ENCODE measurements at regions not wholly inside any gene's neighbourhood (a gene's known extent, or its start where the extent isn't known, plus 50 kb on each side); places are given as distances from the start of the nearest gene placed in this dataset.

DNA sequence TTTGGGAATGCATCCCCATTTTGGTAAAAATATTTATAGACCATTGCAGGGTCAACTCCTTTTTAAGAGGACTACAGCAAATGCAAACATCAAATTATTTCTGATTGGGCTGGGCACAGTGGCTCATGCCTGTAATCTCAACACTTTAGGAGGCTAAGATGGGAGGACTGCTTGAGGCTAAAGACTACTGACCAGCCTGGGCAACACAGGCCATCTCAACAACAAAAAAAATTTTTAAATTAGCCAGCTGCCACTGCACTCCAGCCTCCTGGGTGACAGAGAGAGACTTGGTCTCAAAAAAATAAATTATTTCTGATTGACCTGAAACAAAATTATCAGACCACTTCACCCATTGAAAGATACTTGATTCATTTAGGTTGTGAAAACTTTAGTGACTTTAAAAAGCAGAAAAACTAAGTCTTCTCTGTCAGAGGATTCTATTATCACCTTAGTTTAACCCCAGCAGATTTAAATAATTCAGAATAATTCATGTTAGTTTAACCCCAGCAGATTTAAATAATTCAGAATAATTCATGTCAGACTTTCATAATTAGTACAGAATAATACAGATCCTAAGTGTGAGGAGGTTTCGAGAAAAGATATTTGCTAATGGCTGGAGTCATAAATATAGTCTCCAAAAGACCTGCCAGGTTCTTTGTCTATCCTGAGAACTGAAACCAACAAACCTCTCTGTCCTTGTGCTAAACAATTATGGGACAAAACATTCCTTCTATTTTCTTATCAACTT is 183.6 kb upstream of the STT3B start:
- no peak for DNase-seq (ENCODE audit: low read depth)

DNA sequence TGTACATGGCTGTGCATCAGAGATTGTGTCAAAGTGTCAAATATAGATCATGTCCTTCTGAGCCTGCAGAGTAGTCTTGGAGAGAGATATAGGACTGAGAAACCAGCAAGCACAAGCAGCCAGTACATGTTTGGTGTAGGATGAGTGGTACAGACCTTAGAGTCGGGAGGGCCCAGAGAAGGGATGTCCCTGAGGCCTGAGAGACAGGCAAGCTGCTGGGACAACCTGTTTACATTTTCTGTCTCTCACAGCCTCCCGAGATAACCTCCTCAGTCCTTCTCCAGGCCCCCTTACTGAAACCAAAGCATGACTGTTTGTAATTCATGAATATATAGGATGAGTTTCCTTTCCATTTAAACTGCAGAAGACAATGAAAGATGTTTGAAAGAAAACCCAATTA is 182.4 kb upstream of the STT3B start:
- no peak for DNase-seq (ENCODE audit: low read depth)

DNA sequence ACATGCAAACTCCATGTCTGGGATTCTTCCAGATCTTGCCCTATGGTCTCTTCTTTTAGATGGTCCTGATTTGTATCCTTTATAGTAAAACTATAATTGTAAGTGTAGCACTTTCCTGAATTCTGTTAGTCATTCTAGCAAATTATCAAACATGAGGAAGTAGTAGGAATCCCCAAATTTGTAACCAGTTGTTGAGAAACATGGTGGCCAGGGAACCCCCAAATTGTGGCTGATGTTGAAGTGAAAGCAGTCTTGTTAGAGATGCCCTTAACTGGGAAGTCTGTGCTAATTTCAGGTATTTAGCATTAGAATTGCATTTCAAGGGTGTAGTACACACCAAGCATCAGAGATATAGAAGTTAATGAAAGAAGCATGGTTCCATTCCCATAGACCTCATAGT is 180.4 kb upstream of the STT3B start:
- no peak for DNase-seq (ENCODE audit: low read depth)

DNA sequence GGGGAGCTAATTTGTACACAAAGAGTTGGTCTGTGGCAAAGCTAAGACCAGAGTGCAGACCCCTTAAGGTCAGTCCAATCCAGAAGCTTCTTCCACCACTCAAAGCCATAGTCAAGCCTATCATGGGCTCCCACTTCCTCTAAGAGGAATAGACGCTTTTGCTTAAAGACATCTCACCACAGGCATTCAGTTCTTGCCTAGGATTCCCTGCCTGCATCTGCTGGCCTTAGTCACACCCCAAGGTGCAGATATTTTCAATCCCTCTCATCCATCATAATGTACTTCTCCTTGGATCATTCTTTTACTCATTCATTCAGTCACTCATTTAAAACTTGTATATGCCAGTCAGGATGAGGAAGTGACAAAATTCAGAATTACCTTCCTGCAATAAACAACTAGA is 179.6 kb upstream of the STT3B start:
- DNase-seq (ENCODE audit: low read depth) = no peak

DNA sequence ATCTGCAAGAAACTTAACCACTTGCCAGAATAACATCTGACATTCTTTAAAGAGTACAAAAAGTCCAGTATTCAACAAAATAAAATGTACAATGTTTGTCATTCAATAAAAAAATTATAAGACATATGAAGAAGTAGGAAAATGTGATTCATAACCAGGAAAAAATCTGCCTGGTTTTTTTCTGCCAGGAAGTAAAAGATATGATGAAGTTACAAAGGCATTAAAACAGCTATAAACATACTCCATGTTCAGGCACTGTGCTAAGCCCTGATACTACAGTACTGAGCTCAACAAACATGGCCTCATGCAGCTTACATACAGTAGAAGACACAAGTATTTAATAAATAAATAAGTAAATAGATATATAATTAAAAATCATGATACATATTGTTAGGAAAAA is 178.4 kb upstream of the STT3B start:
- DNase-seq (ENCODE audit: low read depth) = no peak

DNA sequence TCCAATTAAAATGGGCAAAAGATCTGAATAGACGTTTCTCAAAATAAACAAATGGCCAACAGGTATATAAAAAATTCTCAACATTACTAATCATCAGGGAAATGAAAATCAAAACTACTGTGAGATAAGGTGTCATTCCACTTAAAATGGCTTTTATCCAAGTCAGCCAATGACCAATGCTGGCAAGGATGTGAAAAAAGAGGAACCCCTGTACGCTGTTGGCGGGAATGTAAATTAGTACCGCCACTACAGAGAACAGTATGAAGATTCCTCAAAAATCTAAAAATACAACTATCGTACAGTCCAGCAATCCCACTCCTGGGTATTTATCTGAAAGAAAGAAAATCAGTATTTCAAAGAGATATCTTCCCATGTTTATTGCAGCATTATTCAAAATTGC is 176.9 kb upstream of the STT3B start:
- no peak for DNase-seq (ENCODE audit: low read depth)

DNA sequence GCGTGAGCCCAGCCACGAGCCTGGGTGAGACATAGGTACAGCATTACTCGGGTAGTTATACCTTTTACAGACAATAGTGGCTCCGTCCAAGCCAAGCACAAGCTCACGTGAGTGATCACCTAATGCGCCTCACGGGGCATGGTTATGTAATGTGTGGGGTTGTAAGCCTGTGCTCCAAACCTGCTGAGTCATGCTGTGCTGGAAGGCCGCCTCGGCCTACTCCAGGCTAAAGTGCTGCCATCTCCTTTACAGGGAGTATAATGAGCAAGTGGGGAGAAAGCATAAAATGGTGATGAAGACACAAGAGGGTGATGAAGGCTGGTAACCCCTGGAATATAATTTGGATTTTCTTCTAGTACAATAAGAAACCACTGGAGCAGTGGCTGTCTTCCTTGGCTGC is 175.8 kb upstream of the STT3B start:
- DNase-seq (ENCODE audit: low read depth) = no peak

DNA sequence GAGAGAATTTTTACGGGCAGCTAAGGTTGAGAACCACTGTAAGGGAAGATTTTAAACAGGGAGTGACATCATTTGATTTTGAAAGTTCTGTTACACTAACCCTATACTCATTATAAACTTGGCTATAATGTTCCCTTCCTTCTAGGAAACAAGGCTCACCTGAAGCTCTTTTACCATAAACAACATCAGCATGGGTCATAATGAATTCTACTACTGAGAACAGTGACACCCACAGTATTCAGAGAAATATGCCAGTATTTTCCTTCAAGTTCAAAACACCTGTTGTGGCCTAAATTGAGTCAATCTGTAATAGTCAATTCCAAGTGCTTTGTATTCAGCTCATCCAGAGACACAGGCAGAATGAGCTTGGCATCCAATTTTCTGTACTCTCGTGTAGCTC is 175.3 kb upstream of the STT3B start:
- no peak for DNase-seq (ENCODE audit: low read depth)

DNA sequence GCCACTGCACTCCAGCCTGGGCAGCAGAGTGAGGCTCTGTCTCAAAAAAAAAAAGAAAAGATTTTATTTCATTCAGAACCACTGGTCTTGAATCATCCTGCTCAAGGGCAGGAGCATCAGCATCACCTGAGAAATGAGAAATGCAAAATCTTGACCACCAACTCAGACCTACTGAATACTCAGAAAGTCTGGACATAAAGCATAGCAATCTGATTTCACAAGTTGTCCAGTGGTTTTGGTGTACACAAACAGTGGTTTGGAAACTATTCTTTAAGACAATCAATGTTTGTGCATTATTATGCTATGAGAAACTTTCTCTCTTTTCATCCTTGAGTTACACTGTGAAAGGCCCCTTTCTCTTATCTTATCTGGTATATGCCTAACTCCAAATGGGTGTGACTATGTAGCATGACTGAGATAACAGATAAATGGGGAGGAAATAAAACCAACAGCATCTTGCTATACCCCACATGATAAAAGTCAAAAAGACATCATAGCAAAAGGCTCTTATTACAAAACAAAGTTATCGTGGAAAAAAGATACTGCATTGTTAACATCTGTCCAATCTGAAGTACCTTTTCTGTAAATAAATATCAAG is 174.2 kb upstream of the STT3B start:
- DNase-seq (ENCODE audit: low read depth) = no peak

DNA sequence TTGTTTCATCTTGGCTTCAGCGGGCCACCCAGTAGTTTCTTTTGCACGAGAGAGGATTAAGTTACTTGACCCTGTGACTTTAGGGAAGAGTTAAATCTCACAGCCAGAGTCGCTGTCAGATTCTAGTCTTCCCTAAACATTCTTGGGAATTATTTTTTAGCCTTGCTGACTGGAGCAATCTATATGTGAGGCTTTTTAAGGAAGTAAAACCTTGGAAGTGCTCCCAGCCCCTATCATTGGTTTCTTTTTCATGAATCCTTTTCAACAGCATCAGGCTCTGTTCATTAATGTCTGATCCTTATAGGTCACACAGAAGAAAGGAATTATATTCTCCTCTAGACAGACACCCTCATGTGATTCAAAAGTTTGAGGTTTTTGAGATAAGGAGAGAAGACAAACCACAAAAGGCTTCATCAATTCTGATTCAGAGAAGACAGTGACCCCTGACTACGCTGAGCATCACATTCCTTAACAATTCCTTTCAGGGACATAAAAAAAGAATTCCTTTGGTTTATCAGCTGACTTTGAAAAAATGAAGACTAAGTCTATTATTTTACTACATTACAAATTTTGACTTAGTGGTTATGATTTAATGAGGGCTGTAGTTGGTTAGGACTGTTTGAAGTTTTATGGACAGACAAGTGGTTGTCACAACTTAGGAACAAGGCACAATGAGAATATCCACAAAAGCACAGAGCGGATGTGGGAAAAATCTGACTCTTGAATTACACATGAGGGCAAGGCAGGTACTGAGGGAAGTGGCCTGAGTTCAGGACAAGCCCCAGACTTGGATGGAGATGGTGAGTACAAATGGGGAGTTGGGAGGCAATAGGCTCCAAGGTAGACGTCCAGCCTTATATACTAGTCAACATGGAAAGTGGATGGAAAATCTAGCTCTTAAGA is 171.1 kb upstream of the STT3B start:
- no peak for DNase-seq (ENCODE audit: low read depth)

DNA sequence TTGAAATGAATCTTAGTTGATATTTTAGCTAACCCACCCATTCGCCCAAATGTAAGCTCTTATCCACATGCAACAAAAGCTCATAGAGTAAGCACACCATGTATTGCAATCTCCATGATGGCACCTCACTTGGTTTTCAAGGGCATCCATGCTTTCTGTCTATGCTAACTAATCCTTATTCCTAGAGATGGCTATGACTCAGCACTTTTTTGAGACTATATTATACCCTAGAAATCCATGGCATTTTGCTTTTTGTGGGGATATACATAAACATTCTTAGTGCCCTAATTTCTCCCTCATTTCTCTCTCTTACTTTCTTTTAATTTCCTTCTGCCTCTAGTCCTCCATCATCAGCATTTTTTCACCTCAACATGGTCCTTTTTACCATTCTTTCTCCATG is 168.5 kb upstream of the STT3B start:
- DNase-seq (ENCODE audit: low read depth) = no peak

DNA sequence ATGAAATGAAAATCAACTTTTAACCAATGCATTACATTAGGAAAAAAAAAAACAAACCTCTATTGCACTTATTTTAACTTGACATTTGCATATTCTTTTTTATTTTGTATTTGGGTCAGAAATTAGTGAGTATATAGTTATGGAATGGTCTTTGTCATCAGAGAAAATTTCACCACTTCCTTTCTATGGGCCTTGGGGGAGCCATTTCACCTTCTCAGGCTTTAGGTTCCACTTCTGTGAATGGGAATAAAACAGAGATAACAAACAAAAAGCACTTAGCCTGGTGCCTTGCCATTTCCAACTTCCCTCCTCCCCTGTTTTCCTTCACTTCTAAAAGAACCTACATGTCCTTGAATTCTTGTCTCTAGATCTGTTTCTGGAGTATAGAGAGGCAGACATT is 168.0 kb upstream of the STT3B start:
- no peak for DNase-seq (ENCODE audit: low read depth)

DNA sequence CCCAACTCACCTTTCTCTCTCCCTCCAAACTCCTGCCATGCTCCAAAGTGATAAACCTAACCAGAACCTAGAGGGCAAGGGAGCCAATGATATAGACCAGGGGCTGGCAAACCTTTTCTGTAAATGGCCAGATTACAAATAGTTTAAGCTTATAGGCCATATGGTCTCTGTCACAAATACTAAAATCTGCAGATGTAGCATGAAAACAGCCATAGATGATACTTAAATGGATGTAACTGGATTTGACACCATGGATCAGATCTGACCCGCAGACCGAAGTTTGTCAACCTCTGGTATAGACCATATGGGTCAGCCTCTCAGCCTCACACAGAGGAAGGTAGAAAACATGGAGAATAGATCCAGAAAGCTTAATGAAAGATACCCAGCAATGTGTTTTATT is 165.2 kb upstream of the STT3B start:
- no peak for DNase-seq (ENCODE audit: low read depth)

DNA sequence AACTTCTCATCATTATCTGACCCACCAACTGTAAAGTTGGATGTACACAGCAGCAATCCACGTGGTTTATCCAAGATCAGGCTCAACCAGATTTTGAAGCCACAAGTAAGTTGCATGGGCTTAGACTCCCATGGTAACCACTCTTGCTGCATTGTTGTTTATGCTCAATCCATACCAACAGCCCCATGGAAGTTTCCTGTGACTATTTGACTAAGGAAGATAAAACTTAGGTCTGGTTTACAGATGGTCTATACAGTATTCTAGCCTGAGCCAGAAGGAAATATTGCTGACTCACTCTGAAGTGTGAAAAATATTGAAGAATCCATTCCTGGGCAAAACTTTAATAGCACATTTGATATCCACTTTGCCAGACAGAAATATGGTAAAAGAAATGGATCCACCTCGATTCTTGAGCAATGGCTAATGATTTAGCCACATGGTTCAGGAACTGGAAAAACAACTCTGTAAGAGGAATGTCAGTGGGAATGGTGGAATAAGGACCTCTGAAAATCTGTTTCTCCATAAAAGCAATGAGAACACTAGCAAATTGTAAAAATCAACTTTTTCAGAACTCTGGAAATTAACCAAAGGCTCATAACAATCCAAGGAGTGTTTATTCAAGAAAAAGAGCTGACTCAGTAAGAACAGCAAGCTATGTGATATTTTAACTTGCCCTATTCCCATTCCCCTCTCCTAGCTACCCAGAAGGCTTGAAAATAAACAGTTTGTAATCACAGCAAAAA is 162.9 kb upstream of the STT3B start:
- no peak for DNase-seq (ENCODE audit: low read depth)

DNA sequence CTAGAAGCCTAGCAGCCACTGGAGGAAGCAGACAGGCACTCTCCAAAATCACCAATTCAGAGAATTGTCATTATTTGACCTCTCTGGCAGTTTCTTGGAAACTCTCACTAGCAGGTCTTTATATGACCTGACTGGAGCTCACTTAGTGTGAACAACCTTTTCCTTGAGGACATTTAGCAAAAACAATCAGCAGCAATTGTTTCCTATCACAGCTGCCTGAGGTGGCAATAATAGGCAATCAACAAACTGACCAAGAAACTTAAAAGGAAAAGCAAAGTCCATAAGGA is 162.4 kb upstream of the STT3B start:
- DNase-seq (ENCODE audit: low read depth) = no peak

DNA sequence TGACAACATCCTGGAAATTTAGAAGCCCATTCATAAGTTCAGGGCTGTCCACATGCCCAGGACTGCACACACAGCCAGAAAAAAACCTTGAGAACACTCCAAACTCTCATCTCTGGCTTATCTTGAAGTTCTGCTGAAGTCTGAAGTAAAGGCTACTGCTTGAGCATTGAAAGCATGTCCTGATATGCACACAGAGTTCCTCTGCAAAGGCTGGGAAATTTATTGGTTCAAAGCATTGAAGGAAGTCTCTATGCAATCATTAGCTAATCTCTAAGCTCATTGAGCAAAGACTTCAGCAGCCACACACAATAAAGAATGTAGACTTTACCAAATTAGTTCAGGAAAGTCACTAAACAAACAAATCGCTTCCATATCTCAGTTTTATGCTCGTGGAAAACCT is 162.0 kb upstream of the STT3B start:
- DNase-seq (ENCODE audit: low read depth) = no peak

DNA sequence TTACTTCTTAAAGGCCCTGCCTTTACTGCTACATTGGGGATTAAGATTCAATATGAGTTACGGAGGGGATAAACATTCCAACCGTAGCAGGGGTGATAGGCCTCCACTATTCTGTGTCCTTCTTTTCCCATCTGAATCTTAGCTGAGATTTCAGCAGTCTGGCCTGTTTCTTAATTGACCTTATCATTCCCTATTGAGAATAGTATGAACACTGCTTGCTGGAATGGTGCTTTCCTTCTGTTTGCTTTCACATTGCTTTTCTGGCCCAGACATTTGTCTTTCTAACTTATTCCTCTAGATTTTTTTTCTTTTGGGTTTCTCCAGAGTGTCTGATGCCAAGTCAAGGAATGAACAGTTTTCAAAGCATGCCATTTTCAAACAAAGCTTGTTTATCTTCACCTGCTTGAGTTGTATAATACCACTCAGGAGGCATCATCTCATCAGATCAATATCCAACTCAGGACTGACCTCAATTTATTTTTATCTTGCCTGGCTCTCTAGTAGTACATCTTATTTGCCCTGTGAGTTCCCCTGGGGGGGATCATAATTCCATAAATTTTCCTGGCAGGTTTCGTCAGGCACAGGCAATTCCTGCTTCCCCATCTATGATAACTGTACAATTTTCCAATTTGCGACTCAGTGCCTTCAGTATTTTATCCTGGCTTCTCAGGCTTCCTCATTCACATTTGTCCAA is 161.1 kb upstream of the STT3B start:
- no peak for DNase-seq (ENCODE audit: low read depth)

DNA sequence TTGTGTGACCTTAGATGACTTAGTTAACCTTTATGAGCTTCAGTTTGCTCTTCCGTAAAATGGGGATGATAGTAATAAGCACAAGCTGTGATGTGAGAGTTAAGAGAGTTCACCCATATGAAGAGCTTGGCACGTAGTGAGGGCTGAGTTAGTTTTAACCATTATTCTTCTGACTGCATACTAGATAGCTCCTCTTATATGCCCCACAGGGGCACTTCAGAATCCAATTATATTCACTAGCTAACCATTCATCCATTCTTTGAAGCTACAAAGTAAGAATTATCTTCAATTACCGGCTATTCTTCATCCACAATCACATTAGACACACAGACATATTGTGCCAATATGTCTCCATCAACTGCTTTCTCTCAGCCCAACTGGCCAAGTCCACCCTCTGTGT is 159.0 kb upstream of the STT3B start:
- no peak for DNase-seq (ENCODE audit: low read depth)

DNA sequence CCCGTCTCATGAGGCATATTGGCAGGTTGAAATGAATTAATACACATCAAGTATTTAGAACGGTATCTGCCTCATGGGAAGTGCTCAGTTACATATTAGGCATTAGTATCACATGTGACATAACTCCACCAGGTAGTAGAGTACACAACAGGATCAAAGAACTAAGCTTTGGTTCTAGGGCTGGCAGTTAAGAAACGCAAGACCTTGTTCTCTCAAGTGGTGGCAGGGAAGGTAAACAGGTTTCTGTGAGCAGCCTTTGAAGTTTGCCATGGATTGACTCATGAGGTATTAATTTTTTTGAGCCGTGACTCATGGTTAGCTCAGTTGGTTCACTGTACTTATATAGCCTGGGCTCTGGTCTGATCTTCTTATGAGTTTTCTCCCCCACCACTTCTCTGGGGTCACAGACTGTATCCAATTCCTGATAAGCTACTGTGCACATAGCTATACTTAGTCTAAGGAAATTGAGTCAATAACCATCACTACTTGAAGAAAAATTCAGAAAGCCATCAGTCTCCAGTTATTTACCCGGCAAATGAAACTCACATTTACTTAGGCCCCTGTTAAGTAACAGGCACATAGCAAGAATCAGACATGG is 155.6 kb upstream of the STT3B start:
- DNase-seq (ENCODE audit: low read depth) = no peak

DNA sequence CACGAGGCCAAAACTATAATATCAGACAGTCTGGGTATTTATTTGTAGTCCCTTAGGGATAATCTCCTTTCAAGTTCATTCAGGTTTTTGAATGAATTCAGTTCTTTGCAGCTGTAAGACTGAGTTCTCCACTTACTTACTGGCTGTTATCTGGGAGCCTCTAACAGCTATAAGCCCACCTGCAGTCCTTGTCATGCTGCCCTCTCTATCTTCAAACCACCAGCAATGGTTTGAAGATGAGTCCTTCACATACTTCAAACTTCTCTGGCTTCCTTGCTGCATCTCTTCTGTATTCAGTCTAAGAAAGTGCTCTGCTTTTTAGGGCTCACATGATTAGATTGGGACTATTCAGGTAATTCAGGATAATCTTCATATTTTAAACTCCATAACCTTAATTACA is 154.5 kb upstream of the STT3B start:
- no peak for DNase-seq (ENCODE audit: low read depth)

DNA sequence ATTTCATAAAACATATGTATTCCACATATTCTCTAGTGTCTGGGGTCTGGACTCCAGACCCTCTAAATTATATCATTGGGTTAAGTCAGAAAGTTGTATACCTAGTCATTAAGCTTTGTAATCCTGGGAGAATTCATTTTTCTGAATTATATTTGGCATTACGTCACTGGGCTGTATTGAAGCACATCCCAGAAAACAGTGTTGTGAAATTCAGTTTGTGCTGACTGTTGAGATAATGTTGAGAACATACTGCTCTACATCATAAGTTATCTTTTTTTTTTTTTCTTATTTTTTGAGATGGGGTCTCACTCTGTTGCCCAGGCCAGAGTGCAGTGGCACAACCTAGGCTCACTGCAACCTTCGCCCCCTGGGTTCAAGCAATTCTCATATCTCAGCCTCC is 153.1 kb upstream of the STT3B start:
- DNase-seq (ENCODE audit: low read depth) = no peak

DNA sequence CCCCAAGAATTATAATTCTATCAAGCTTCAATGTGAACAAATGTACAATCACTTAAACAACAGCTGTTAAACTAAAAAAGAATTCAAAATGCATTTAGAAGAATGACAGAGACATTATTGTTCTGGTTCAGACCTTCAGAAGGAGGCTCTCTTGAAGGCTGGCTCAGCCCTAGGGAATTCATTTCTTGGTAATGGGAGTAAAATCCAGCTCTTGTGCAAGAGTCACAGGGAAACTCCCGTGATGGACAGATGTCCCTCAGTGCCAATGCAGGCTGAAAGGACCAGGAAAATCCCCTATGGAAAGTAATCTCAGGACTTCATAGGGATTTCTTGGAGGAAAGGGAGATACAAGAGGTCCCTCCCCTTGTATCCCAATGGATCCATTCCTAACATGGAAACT is 149.9 kb upstream of the STT3B start:
- no peak for DNase-seq (ENCODE audit: low read depth)
